ENCODE measurements at regions not wholly inside any gene's neighbourhood (a gene's known extent, or its start where the extent isn't known, plus 50 kb on each side); places are given as distances from the start of the nearest gene placed in this dataset.
"Not testable (repeated sequence)": the region's sequence is repeated elsewhere in the genome, so short reads cannot be mapped to it uniquely, and the experiment has no call there.

- no peak overlapping the region for H3K27ac ChIP-seq (ENCODE audit: low read depth, low read length, poor library complexity, severe bottlenecking)
- no peak for DNase-seq (ENCODE audit: low spot score)
- H3K4me1 ChIP-seq (ENCODE audit: insufficient read depth, low read length, poor library complexity, severe bottlenecking), result no peaks in the 10 kb centered on the region
- no TSS peak for BruUV-seq (replicated peaks)
- ChIA-PET CTCF (no interaction called here), POLR2A (ENCODE audit: low non-redundant PET) (no interaction called here)
- H3K4me3 ChIP-seq (ENCODE audit: low read depth, low read length, poor library complexity, severe bottlenecking), result no peak overlapping the region
- intact Hi-C loops (cut with micrococcal nuclease; ENCODE audit: unreplicated experiment), result no loop called here
- no peaks in the 10 kb centered on the region for H3K36me3 ChIP-seq (ENCODE audit: insufficient read depth, low read length, poor library complexity, severe bottlenecking)
- TF ChIP-seq, protein P1, sequence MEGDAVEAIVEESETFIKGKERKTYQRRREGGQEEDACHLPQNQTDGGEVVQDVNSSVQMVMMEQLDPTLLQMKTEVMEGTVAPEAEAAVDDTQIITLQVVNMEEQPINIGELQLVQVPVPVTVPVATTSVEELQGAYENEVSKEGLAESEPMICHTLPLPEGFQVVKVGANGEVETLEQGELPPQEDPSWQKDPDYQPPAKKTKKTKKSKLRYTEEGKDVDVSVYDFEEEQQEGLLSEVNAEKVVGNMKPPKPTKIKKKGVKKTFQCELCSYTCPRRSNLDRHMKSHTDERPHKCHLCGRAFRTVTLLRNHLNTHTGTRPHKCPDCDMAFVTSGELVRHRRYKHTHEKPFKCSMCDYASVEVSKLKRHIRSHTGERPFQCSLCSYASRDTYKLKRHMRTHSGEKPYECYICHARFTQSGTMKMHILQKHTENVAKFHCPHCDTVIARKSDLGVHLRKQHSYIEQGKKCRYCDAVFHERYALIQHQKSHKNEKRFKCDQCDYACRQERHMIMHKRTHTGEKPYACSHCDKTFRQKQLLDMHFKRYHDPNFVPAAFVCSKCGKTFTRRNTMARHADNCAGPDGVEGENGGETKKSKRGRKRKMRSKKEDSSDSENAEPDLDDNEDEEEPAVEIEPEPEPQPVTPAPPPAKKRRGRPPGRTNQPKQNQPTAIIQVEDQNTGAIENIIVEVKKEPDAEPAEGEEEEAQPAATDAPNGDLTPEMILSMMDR (conservative IDR thresholded peaks at IDR 0.05; ENCODE audit: low read depth, low read length), result no peak
- TF ChIP-seq EZH2 (IDR thresholded peaks at IDR 0.05; ENCODE audit: borderline replicate concordance, low read depth, low read length, poor library complexity, severe bottlenecking), result no peak
- H3K9me3 ChIP-seq (ENCODE audit: low read depth, low read length, poor library complexity, severe bottlenecking), result no peaks in the 10 kb centered on the region
- peaks cover 1% of the 10 kb centered on the region for H3K27me3 ChIP-seq (replicated peaks; ENCODE audit: insufficient read depth, low read depth, low read length, poor library complexity)
These were observed 152.7 kb upstream of the ACTBL2 start for GRCh38 chr5:57635146-57635777.

DNA sequence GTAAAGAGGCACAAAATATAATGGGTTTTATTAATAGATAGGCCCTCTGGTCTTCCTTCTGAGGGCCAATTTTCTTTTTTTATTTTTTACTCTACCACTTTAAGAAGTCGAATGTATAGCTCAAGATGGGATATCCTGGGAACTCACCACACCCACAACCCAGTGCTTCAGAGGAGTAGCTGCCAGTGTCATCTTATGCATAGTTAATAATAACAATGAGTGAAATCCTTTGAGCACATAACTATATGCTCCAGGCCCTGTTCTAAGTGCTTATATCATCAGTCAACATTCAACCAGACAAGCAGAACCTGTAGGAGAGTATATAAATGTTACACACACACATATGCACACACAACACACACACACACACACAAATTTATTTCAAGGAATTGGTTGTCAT, 150.3 kb upstream of the ACTBL2 start:
- Histone ChIP-seq H3K36me3 (ENCODE audit: insufficient read depth, low read length, poor library complexity, severe bottlenecking) (no peaks in the 10 kb centered on the region), H3K4me1 (ENCODE audit: insufficient read depth, low read length, poor library complexity, severe bottlenecking) (no peaks in the 10 kb centered on the region), H3K27me3 (replicated peaks; ENCODE audit: insufficient read depth, low read depth, low read length, poor library complexity) (no peaks in the 10 kb centered on the region), H3K9me3 (ENCODE audit: low read depth, low read length, poor library complexity, severe bottlenecking) (no peaks in the 10 kb centered on the region), H3K27ac (ENCODE audit: low read depth, low read length, poor library complexity, severe bottlenecking) (no peak overlapping the region), H3K4me3 (ENCODE audit: low read depth, low read length, poor library complexity, severe bottlenecking) (no peak overlapping the region)
- no TSS peak for BruUV-seq (replicated peaks)
- DNase-seq (ENCODE audit: low spot score), result no peak
- ChIA-PET CTCF (no interaction called here), POLR2A (ENCODE audit: low non-redundant PET) (no interaction called here)
- intact Hi-C loops (cut with micrococcal nuclease; ENCODE audit: unreplicated experiment), result no loop called here
- TF ChIP-seq, protein P1 (conservative IDR thresholded peaks at IDR 0.05; ENCODE audit: low read depth, low read length), result no peak
- TF ChIP-seq EZH2 (IDR thresholded peaks at IDR 0.05; ENCODE audit: borderline replicate concordance, low read depth, low read length, poor library complexity, severe bottlenecking), result no peak

- intact Hi-C loops (cut with micrococcal nuclease; ENCODE audit: unreplicated experiment); POLR2A ChIA-PET (ENCODE audit: low non-redundant PET); CTCF ChIA-PET: not testable (repeated sequence)
These were observed 148.5 kb upstream of the ACTBL2 start for GRCh38 chr5:57631139-57631538.

GRCh38 chr5:57627661-57628060, 145.1 kb upstream of the ACTBL2 start:
- CTCF ChIA-PET, result no interaction called here
- no peak overlapping the region for H3K27ac ChIP-seq (ENCODE audit: low read depth, low read length, poor library complexity, severe bottlenecking)
- BruUV-seq (replicated peaks), result no TSS peak

More at GRCh38 chr5:57631139-57631538, 148.5 kb upstream of the ACTBL2 start:
- H3K36me3 ChIP-seq (ENCODE audit: insufficient read depth, low read length, poor library complexity, severe bottlenecking); BruUV-seq (replicated peaks); H3K4me3 ChIP-seq (ENCODE audit: low read depth, low read length, poor library complexity, severe bottlenecking); H3K9me3 ChIP-seq (ENCODE audit: low read depth, low read length, poor library complexity, severe bottlenecking); H3K27me3 ChIP-seq (replicated peaks; ENCODE audit: insufficient read depth, low read depth, low read length, poor library complexity); DNase-seq (ENCODE audit: low spot score); H3K4me1 ChIP-seq (ENCODE audit: insufficient read depth, low read length, poor library complexity, severe bottlenecking); H3K27ac ChIP-seq (ENCODE audit: low read depth, low read length, poor library complexity, severe bottlenecking): not testable (repeated sequence)

More at GRCh38 chr5:57627661-57628060, 145.1 kb upstream of the ACTBL2 start:
- Histone ChIP-seq H3K36me3 (ENCODE audit: insufficient read depth, low read length, poor library complexity, severe bottlenecking) (no peaks in the 10 kb centered on the region), H3K9me3 (ENCODE audit: low read depth, low read length, poor library complexity, severe bottlenecking) (no peaks in the 10 kb centered on the region), H3K4me1 (ENCODE audit: insufficient read depth, low read length, poor library complexity, severe bottlenecking) (no peaks in the 10 kb centered on the region), H3K27me3 (replicated peaks; ENCODE audit: insufficient read depth, low read depth, low read length, poor library complexity) (no peaks in the 10 kb centered on the region), H3K4me3 (ENCODE audit: low read depth, low read length, poor library complexity, severe bottlenecking) (no peak overlapping the region)
- intact Hi-C loops (cut with micrococcal nuclease; ENCODE audit: unreplicated experiment), result no loop called here
- TF ChIP-seq, protein P1 (conservative IDR thresholded peaks at IDR 0.05; ENCODE audit: low read depth, low read length), result no peak
- no peak for TF ChIP-seq EZH2 (IDR thresholded peaks at IDR 0.05; ENCODE audit: borderline replicate concordance, low read depth, low read length, poor library complexity, severe bottlenecking)
- POLR2A ChIA-PET (ENCODE audit: low non-redundant PET), result no interaction called here
- no peak for DNase-seq (ENCODE audit: low spot score)
